Stimulated activated CD8-positive, alpha-beta memory T cell treated with anti-CD3 and anti-CD28 coated beads, Interleukin-15, amount 100 ng/mL, for 48 hours (primary cell): ENCODE measurements at regions not wholly inside any gene's neighbourhood (a gene's known extent, or its start where the extent isn't known, plus 50 kb on each side); places are given as distances from the start of the nearest gene placed in this dataset.

Experiments used
- DNase-seq, 2 donors: peaks; one replicate each; pipeline ENCODE4 v3.0.0-alpha.2; 2020; ENCODE audit warnings: low read depth in 2 of 2

GRCh38 chr5:14983666-14984441 is 112.3 kb upstream of the ANKH start:
- no peak for DNase-seq

DNA sequence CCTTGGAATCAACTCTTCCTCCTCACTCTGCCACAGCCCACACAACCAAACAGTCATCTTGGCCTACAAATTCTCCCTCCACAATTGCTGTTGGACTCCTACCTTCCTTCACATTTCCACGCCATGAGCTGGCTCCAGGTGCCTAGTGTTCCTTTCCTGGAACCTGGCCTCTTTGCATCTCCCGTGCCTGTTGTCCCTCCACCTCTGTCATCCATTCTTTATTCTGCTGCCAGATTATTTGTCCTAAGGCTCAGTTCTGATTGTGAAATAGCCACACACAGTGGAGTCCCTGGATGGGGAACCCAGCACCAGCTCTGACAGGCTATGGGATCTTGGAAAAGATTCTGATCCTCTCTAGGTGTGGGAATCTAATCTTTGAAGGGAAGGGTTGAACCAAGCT is 109.1 kb upstream of the ANKH start:
- no peak for DNase-seq

DNA sequence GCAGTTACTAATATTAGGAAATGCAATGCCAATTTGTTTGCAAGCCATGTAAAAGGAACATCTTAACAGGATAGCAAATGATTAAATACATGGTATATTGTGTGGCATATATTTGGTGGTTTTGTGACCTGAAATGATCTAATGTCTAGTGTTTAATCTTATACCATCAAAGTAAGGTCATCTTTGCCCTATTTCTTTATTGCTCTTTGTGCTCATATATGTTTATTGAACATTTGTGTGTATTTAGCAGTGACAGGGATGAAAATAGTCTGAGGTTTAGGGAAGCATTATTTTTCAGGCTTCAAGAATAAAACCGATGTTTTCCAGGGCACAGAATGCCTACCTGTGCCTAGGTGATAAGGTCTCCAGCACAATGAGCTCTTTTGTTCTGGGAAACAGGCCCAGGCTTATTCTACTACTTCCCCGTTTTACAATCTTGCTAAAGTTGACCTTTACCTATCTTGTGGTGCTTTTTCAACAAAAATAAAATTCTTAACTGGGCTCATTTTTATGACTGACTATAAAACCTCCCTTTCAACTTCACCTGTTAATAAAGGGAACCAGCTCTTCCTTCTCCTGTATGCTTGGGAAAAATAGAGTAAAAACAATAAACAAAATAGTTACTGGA is 105.6 kb upstream of the ANKH start:
- no peak for DNase-seq

DNA sequence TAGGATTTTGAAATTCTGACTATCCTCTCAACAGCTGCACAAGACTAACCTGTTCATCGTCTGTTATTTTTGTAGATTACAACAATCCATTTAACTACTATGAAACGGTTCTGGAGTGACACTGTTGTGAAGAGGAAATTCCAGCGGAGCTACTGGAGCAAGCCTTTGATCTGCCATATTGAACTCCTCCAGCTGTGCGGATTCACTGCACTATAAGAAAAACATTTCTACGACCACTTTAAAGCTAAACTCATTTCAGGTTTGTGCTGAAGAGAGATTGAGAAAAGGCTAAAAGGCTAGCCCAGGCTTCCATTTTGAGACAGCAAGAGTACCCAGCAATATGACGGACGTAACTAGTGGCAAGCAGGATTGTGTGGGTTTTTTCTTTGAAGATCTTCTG is 104.9 kb upstream of the ANKH start:
- DNase-seq, result no peak

- DNase-seq, result no peak
Observed at GRCh38 chr5:14971873-14972272, 100.3 kb upstream of the ANKH start.

DNA sequence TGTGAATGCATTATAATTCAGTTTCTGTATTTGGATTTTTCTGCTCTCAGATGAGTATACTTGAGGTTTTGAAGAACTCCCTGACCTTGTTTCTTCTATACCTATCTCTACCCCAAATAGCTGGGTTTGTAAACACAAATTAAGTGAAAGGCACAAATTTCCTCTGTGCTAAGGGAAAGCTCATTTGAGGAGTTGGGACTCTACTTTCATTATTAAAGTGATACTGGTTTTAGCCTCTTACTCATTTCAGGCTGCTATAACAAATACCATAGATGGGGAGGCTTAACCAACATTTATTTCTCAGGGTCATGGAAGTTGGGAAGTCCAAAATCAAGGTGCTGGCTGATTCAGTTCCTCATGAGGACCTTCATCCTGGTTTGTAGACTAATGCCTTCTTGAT is 97.2 kb upstream of the ANKH start:
- DNase-seq, result no peak

DNA sequence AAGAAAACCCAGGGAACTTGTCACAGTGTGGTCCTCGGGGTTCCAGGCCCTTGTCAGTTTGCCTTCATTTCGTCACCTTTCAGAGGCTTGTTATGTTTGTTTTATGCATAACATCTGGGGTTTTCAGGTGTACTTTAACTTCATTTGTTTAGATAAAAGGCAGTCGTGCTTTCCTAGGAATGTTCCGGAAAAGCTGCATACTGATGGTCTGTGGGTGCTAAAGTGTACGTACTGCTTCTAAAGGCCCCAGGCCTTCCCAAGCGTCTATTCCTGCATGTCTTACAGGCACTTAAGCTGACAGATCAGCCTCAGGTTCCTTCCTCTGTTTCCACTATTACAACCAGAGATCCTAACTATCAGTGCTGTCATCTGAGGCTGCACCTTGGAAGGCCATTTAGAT is 95.6 kb upstream of the ANKH start:
- no peak for DNase-seq

DNA sequence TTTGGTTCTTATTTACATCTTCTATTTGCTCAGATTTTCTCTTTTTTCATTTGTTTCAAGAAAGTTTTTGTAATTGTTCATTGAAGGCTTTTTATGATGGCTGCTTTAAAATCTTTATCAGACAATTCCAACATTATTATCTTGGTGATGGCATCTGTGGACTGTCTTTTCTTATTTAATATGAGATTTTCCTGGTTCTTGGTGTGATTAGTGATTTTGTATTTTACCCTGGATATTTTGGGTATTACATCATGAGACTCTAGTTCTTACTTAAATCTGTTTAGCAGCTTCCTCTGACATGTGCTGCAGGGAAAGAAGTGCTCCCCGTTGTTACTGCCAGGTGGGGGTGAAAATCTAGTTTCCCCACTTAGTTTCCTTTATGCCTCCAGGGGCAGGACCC is 94.2 kb upstream of the ANKH start:
- no peak for DNase-seq

DNA sequence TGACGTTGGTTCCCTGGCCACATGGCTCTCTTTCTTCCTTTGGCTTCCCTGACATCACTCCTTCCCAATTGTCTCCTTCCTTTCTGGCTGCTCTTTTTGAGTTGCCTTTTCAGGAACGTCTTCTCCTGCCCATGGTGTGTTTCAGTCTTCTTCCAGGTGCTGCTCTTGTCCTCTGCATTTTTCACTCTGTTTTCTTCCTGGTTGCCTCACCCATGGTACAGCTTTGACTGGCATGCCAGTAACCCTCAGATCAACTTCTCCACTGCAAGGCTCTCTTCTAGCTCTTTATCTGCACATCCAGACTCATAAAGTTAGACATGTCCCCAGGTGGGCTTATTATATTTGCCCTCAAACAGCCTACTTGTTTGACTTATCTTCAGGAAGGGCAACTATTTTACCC is 91.0 kb upstream of the ANKH start:
- DNase-seq, result no peak

GRCh38 chr5:14960120-14960462 is 88.5 kb upstream of the ANKH start:
- no peak for DNase-seq

- no peak for DNase-seq
Observed at GRCh38 chr5:14959399-14960119, 88.0 kb upstream of the ANKH start.

DNA sequence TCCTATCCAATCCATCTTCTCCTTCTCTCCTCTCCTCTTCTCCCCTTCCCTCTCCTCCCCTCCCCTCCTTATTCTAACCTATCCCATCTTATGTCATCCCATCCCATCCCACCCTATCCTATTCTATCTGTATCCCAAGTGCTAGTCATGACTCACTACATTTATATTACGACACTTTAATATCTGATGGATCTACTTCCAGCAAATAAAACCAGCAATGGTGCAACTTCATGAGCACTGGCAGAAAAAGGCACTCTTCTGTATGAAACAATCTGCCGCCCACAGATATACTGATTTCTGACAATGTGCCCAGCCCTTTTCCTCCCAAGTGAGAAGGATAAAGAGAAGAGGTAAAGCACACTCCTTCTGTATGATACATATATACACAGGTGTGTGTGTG is 86.6 kb upstream of the ANKH start:
- DNase-seq, result no peak

DNA sequence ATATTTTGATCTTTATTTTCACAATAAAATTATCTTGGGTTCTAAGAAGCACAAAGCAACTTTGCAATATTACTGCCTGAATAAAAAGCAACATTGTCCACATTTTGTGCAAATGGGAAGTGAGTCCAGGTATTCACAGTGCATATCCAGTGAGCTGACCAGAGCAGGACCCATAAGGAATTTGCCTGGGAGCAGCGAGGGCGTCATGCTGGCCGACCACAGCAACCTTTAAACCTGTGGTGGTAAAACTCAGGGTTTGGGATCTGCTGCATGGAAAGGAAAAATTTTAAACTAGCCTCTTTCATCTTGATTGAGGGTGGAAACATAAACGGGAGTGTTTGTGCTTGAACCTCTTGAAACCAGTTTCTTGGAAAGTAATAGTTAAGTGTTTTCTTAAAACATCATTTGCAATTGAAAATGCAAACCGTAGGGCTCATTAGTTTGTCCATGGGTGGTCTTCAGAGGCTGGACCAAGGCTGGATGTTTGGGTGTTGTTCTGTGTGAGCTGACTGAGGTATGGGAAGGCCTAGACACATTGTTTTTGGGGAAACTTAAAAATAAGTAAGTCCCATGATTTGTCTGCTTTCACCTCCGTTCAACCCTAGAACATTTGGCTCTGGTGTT is 85.0 kb upstream of the ANKH start:
- no peak for DNase-seq

- no peak for DNase-seq
Observed at GRCh38 chr5:14954616-14955343, 83.2 kb upstream of the ANKH start.

GRCh38 chr5:14954216-14954615 is 82.6 kb upstream of the ANKH start:
- DNase-seq, result no peak

DNA sequence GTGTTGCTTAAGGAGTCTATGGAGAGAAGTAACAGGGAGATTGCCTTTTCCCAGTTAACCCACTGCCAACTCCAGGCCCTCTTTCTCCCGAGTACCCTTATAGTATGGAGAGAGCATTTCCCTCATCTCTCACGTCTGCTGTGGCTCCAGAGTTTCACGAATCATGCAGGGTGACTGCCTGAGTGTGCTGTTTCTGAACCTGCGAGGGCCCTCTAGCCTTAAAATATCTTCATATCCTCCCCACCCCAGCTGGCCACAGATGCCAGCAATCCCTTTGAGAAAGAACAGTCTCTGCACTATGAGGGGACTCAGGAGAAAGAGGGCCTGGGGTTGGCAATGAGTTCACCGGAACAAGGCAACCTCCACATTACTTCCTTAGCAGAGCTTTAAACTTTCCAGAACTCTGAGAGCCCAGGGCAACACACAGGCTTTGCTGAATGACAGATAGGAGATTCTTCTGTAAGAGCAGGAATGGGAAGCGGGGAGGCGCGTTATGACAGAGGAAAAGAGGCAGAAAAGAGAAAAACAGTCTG is 81.6 kb upstream of the ANKH start:
- no peak for DNase-seq

GRCh38 chr5:14948383-14948782 is 76.8 kb upstream of the ANKH start:
- no peak for DNase-seq

- DNase-seq, result no peak
Observed at GRCh38 chr5:14946815-14947620, 75.4 kb upstream of the ANKH start.

DNA sequence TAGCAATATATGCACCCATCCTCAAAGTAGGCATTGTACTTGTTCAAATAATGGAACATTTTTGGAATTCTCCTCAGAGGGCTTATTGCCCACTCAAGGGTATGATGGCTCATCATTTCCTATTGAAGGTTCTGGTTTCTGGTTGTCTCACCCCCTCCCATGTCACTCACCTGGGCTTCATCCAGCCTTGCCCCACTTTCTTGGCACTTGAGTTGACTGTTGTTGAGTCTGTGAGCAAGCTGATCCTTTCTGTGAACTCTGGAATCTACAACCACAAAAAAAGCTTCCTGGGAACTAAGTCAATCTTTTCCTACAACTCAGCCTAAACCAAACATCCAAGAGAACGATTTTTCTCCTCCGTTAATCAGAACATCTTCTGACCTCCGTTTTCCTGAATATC is 73.9 kb upstream of the ANKH start:
- DNase-seq, result no peak

- no peak for DNase-seq
Observed at GRCh38 chr5:14944996-14945395, 73.4 kb upstream of the ANKH start.

DNA sequence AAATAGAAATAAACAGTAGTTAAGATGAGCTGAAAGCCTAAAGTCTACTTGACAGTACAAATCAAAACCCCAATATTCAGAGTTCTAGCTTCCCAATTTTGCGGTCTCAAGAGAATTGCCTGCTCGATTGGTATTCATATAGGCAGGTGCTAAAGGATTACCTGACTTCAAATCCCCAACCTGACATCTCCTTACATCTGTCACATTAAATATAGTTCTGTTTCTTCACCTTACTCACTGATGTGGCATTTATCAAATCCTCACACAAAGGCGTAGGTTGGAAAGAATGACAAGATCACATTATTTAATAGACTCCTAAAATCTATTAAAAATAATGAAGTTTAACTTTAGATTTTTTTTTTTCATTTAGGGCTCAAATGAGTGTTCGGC is 72.8 kb upstream of the ANKH start:
- no peak for DNase-seq
